Kidney tubule cell (primary cell): ENCODE measurements at regions not wholly inside any gene's neighbourhood (a gene's known extent, or its start where the extent isn't known, plus 50 kb on each side); places are given as distances from the start of the nearest gene placed in this dataset.

Source experiments
- DNase-seq: peaks from one replicate; pipeline ENCODE4 v3.0.0-alpha.2; 2018; ENCODE audit warnings: low spot score

DNA sequence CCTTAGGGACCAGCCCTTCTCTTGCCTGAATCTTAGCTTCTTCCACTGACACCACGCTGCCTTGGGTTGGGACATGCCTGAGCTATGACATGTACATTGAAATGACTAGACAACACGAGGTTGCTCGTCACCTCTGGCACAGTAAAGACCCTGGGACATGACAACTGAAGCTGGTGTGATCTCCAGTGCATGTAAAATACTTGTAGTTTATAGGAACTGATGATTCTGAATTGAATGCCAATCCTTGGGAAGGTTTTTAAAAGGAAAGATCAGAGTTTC lies 100.7 kb upstream of the PGRMC2 start:
- peak; percentile 88 for DNase-seq

DNA sequence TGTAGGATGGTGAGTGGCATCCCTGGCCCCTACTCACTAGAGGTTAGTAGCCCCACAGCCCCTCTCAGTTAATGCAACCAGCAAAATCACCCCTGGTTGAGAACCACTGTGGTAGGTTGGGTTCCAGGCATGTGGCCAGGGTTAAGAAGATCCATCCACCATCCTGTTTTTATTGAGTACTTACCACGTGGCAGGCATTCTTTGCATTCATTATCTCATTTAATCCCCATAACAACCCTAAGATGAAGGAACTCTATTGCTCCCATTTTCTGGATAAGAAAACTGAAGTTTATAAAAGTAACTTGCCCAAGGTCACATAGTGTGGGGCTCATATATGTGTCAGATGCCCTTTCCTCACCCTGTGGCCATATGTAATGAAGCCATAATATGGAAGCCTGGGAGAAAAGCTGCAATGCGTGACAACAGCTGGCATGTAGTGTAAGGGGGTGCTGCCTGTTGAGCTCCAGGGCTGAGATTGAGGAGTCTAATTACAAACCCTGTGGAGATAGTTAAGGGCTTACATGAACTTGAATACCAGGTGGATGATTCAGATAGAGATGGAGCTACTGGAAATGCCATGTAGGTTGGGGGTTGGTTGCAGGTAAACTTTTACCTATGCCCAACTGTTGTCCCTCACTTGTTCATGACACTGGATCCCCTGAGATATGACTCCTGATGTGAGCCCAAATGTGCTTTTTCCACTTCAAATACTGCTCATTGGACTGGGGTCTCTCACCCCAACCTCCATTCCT lies 100.2 kb upstream of the PGRMC2 start:
- peak; percentile 91 for DNase-seq

- peak; percentile 99 for DNase-seq
Measured at GRCh38 chr4:128386761-128387599, 99.4 kb upstream of the PGRMC2 start.

GRCh38 chr4:128385683-128386304 lies 98.2 kb upstream of the PGRMC2 start:
- peak; percentile 67 for DNase-seq

DNA sequence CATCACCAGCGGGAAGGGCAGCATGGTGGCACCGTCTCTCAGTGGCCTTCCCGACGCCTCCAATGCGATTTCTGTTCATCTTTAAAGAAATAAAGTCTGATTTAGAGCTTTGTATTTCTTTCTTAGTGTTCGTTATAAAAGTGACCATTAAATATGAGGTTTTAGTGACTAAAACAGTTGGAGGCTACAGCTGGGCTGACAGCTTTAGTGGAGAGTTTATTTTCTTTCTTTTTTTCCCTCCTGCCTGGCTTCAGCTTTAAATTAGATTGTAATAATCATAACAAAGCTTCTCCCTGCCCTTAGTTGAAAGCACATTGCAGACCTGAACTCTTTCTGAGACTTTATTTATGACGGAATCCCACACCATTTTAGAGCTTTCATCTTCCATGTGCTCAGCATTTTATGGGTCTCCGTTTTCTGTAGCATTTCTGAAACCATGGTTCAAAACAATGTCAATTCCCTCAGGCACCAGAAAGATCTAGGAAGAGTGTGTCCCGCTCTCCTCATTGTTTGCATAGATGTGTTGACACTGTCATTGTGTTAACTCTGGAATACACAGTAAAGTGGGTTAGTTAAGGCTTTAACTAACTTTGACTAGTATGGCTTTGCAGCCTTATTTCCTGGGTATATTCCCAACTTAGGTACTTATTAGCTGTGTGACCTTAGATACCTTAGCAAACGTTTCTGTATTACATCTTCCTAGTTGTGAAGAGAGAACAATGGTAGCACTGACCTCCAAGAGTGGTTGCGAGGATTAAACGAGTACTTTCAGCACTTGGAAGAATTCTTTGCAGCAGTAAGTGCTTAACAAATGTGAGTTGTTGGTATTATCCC lies 97.4 kb upstream of the PGRMC2 start:
- DNase-seq: no peak

- DNase-seq: peak; percentile 39
Measured at GRCh38 chr4:128384091-128384520, 96.5 kb upstream of the PGRMC2 start.

GRCh38 chr4:128381748-128382559 lies 94.3 kb upstream of the PGRMC2 start:
- DNase-seq: no peak

DNA sequence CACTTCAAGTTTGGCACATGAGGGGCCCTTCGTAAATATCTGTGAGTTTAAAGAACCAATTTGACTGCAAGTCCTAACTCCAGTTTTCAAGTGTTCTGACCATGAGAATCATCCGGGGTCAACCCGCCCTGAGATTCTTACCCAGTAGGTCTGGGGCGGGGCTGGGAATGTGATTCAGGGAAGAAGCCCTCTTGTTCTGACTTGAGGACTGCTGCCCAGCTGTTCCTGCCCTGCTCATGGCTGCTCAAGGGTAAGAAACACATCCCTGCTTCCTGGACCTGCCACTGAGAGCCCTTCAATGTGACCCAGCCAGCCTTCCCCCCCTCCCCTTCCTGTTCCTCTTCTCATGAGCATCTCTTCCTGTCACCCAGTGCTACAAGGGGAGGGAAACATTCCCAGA lies 92.7 kb upstream of the PGRMC2 start:
- DNase-seq: no peak

DNA sequence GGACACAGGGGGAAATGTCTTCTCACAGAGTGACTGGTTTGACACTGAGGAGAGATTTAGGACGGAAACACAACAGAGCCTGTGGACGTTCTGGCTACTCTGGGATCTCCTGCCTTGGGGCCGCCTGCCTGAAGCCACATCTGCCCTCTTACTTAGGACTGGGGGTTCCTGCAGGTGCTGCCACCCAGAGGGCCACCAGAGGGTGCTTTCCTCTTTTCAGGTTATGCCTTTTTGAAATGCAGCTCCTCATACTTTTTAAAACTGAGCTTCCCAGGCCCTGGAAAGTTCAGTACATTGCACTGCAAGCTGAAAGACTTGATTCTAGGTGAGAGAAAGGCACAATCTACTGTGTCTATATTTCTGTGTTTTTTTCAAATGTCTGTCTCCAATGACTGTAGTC lies 92.2 kb upstream of the PGRMC2 start:
- peak; percentile 61 for DNase-seq

DNA sequence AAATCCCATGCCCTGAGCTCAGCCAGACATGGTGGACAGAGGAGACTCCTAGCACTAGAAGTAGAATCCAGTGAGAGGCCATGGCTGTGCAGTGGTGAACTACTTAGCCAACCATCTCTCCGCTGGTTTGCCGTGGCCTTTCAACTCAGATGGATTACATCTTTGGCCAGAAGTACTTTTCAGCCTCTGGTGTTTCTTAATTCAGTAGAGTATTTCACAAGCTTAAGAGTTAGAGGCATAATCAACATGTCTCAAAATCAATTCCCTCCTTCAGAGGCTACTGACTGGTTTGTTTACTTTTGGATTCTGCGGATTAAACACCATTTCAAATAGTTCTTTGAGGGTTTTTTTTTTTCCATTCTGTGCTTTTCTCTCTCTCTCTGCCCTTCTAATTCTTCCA lies 91.1 kb upstream of the PGRMC2 start:
- DNase-seq: no peak

DNA sequence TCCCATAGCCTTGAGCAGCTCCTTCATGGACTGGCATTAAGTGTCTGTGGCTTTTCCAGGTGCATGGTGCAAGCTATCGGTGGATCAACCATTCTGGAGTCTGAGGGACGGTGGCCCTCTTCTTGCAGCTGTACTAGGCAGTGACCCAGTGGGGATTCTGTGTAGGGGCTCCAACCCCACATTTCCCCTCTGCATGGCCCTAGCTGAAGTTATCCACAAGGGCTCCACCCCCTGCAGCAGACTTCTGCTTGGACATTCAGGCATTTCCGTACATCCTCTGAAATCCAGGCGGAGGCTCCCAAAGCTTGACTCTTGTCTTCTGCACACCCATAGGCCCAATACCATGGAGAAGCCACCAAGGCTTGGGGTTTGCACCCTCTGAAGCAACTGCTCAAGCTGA lies 89.3 kb upstream of the PGRMC2 start:
- DNase-seq: no peak

GRCh38 chr4:128376303-128376702 lies 88.7 kb upstream of the PGRMC2 start:
- no peak for DNase-seq

GRCh38 chr4:128373628-128374027 lies 86.0 kb upstream of the PGRMC2 start:
- no peak for DNase-seq

DNA sequence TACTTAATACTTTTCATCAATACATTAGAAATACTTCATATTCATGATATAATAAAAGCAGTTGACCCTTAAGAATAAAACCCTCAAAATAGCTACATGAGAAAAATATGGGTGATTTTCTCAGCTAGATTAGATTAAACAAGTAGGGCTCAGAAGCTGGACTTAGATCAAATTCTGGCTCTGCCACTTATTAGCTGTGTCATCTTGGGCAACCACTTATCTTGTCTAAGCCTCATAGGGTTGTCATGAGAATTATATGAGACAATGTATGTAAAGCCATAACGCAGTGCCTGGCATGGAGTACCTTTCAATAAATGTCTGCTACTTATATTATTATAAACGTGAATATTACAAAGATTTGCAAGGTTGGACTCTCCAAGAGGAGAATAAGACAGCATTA lies 84.3 kb upstream of the PGRMC2 start:
- no peak for DNase-seq

DNA sequence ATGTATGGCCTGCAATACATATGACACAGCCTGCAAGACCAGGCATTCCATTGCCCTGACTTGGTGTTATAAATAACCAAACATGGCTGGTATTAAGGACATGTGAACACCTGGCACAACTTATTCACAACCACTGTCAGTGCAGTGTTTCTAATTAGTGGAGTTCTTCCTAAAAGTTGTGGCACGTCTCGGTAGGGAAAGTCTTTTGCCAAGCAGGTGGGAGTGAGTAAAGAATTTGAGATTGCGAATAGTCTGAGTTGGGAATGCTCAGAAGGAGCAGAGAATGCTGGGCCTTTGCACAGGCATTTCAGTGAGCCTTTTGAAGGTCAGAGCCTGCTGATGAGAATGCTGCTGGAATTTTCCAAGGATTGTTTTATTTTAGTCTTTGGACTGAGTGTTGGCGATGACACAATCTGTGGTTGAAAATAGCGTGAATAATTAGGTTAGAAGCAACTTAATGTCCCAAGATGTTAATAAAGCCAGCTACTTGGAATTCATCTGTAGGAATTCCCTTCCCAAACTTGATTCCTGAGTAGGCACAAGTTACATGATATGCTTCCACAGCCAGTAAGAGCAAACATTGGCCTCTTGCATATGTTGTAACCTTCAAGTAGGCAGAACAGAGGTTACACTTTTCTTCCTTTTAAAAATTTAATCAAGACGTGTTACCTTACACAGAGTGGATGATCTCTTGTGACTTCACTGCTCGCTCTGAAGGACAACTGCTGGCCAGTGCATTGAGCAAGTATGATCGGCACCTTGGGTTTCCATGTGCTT lies 83.6 kb upstream of the PGRMC2 start:
- peak; percentile 61 for DNase-seq

GRCh38 chr4:128366212-128366611 lies 78.6 kb upstream of the PGRMC2 start:
- DNase-seq: no peak

- peak; percentile 47 for DNase-seq
Measured at GRCh38 chr4:128364565-128364964, 77.0 kb upstream of the PGRMC2 start.

DNA sequence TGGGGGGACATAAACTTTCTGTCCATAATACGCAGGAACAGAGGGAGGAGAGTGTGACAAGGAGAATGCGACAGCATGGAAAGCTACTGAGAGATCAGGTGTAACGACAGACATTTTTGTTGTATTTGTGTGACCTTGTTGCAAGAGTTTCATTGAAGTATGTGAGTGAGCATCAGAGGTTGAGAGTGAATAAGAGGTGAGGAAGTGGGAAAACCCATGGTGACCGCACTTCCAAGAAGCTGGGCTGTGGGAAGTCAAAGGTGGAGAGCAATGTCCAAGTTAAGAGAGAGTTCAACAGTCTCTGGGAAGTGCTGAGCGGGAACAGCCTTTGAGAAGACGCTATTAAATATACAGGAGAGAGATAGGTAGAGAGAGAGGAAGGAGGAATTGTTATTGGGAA lies 76.4 kb upstream of the PGRMC2 start:
- DNase-seq: peak; percentile 65

DNA sequence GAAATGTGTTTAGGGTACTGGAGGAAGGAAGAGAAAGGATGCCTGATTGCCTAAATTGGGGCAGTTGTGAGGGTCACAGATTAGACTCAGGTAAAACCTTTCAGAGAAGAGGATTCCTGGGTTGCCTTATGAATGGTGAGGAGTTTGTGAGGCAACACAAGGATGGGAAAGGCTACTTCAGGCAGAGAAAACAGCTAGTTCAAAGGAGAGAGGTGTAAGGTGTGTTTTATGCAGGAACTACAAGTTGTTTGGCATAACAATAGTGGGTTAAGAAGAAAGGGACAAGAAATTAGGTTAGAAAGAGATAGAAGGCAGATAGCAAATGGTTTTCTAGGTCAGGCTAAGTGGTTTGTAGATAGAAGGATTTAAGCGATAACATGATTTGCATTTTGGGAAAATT lies 75.1 kb upstream of the PGRMC2 start:
- no peak for DNase-seq

DNA sequence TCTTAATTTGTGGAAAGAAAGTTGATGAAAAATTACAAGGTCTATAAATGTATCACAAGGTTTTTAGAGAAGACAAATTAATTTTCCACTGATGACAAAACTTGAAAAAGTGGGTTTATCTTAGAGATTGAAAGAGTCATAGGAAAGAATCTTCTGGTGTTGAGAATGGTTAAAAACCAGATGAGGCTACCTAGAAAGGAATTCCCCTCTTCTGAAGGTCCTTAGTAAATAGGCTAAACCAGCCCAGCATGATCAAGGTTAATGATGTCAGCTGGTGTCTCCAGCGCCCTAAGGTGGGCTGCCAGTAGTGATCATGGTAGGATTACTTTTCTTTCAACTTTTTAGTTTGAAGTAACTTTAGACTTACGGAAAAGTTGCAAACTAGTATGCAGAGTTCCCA lies 71.8 kb upstream of the PGRMC2 start:
- no peak for DNase-seq

- DNase-seq: no peak
Measured at GRCh38 chr4:128358913-128359279, 71.3 kb upstream of the PGRMC2 start.
